ENCODE measurements at regions not wholly inside any gene's neighbourhood (a gene's known extent, or its start where the extent isn't known, plus 50 kb on each side); places are given as distances from the start of the nearest gene placed in this dataset.

- Histone ChIP-seq H3K4me3 (ENCODE audit: low read depth, low read length) (no peak overlapping the region), H3K27me3 (ENCODE audit: insufficient read depth, low read length) (no peaks in the 10 kb centered on the region; the same call in 1 of the 2 replicates), H3K4me1 (ENCODE audit: control insufficient read depth, insufficient read depth, low read length, unreplicated experiment) (no peaks in the 10 kb centered on the region), H3K27ac (ENCODE audit: low read depth, low read length) (no peak overlapping the region), H2AFZ (ENCODE audit: low read length, unreplicated experiment) (no peak overlapping the region), H3K36me3 (ENCODE audit: insufficient read depth, low read length) (no peaks in the 10 kb centered on the region), H3K79me2 (ENCODE audit: control insufficient read depth, insufficient read depth, low read length, unreplicated experiment) (no peaks in the 10 kb centered on the region)
These were observed 124.9 kb upstream of the PIEZO2 start for GRCh38 chr18:11274144-11274794.

- Histone ChIP-seq H3K36me3 (ENCODE audit: insufficient read depth, low read length) (no peaks in the 10 kb centered on the region), H2AFZ (ENCODE audit: low read length, unreplicated experiment) (no peak overlapping the region), H3K27ac (ENCODE audit: low read depth, low read length) (no peak overlapping the region), H3K79me2 (ENCODE audit: control insufficient read depth, insufficient read depth, low read length, unreplicated experiment) (no peaks in the 10 kb centered on the region), H3K4me1 (ENCODE audit: control insufficient read depth, insufficient read depth, low read length, unreplicated experiment) (peaks cover 6% of the 10 kb centered on the region), H3K27me3 (ENCODE audit: insufficient read depth, low read length) (peaks cover 5% of the 10 kb centered on the region), H3K4me3 (ENCODE audit: low read depth, low read length) (no peak overlapping the region)
These were observed 123.1 kb upstream of the PIEZO2 start for GRCh38 chr18:11272516-11272915.

GRCh38 chr18:11271954-11272353 lies 122.6 kb upstream of the PIEZO2 start:
- Histone ChIP-seq H3K4me1 (ENCODE audit: control insufficient read depth, insufficient read depth, low read length, unreplicated experiment) (peaks cover 6% of the 10 kb centered on the region), H3K36me3 (ENCODE audit: insufficient read depth, low read length) (no peaks in the 10 kb centered on the region), H2AFZ (ENCODE audit: low read length, unreplicated experiment) (no peak overlapping the region), H3K27me3 (ENCODE audit: insufficient read depth, low read length) (peaks cover 5% of the 10 kb centered on the region), H3K4me3 (ENCODE audit: low read depth, low read length) (no peak overlapping the region), H3K27ac (ENCODE audit: low read depth, low read length) (no peak overlapping the region), H3K79me2 (ENCODE audit: control insufficient read depth, insufficient read depth, low read length, unreplicated experiment) (no peaks in the 10 kb centered on the region)

- Histone ChIP-seq H3K36me3 (ENCODE audit: insufficient read depth, low read length) (no peaks in the 10 kb centered on the region), H3K27ac (ENCODE audit: low read depth, low read length) (no peak overlapping the region), H3K27me3 (ENCODE audit: insufficient read depth, low read length) (peaks cover 5% of the 10 kb centered on the region), H3K79me2 (ENCODE audit: control insufficient read depth, insufficient read depth, low read length, unreplicated experiment) (no peaks in the 10 kb centered on the region), H3K4me1 (ENCODE audit: control insufficient read depth, insufficient read depth, low read length, unreplicated experiment) (peaks cover 6% of the 10 kb centered on the region), H2AFZ (ENCODE audit: low read length, unreplicated experiment) (peak overlapping the region; percentile 71), H3K4me3 (ENCODE audit: low read depth, low read length) (peak overlapping the region; percentile 60)
These were observed 119.9 kb upstream of the PIEZO2 start for GRCh38 chr18:11269257-11269656.

GRCh38 chr18:11268741-11269233 lies 119.4 kb upstream of the PIEZO2 start:
- H3K27me3 ChIP-seq (ENCODE audit: insufficient read depth, low read length), result peaks cover 5% of the 10 kb centered on the region
- H2AFZ ChIP-seq (ENCODE audit: low read length, unreplicated experiment), result peak overlapping the region; percentile 71
- no peaks in the 10 kb centered on the region for H3K79me2 ChIP-seq (ENCODE audit: control insufficient read depth, insufficient read depth, low read length, unreplicated experiment)
- H3K4me1 ChIP-seq (ENCODE audit: control insufficient read depth, insufficient read depth, low read length, unreplicated experiment), result peaks cover 6% of the 10 kb centered on the region
- no peak overlapping the region for H3K27ac ChIP-seq (ENCODE audit: low read depth, low read length)
- no peaks in the 10 kb centered on the region for H3K36me3 ChIP-seq (ENCODE audit: insufficient read depth, low read length)
- H3K4me3 ChIP-seq (ENCODE audit: low read depth, low read length), result peak overlapping the region; percentile 60

- H2AFZ ChIP-seq (ENCODE audit: low read length, unreplicated experiment), result no peak overlapping the region
- H3K4me1 ChIP-seq (ENCODE audit: control insufficient read depth, insufficient read depth, low read length, unreplicated experiment), result peaks cover 6% of the 10 kb centered on the region
- H3K36me3 ChIP-seq (ENCODE audit: insufficient read depth, low read length), result no peaks in the 10 kb centered on the region
- peaks cover 5% of the 10 kb centered on the region for H3K27me3 ChIP-seq (ENCODE audit: insufficient read depth, low read length)
- no peak overlapping the region for H3K27ac ChIP-seq (ENCODE audit: low read depth, low read length)
- peak overlapping the region; percentile 60; the same call in 1 of the 2 replicates for H3K4me3 ChIP-seq (ENCODE audit: low read depth, low read length)
- no peaks in the 10 kb centered on the region for H3K79me2 ChIP-seq (ENCODE audit: control insufficient read depth, insufficient read depth, low read length, unreplicated experiment)
These were observed 118.8 kb upstream of the PIEZO2 start for GRCh38 chr18:11268153-11268552.

- H3K27me3 ChIP-seq (ENCODE audit: insufficient read depth, low read length), result peaks cover 5% of the 10 kb centered on the region
These were observed 117.6 kb upstream of the PIEZO2 start for GRCh38 chr18:11266781-11267480.

GRCh38 chr18:11261486-11261885 lies 112.1 kb upstream of the PIEZO2 start:
- H2AFZ ChIP-seq (ENCODE audit: low read length, unreplicated experiment), result no peak overlapping the region
- H3K27me3 ChIP-seq (ENCODE audit: insufficient read depth, low read length), result no peaks in the 10 kb centered on the region
- H3K36me3 ChIP-seq (ENCODE audit: insufficient read depth, low read length), result no peaks in the 10 kb centered on the region
- H3K4me3 ChIP-seq (ENCODE audit: low read depth, low read length), result no peak overlapping the region
- H3K4me1 ChIP-seq (ENCODE audit: control insufficient read depth, insufficient read depth, low read length, unreplicated experiment), result peaks cover 3% of the 10 kb centered on the region
- H3K79me2 ChIP-seq (ENCODE audit: control insufficient read depth, insufficient read depth, low read length, unreplicated experiment), result no peaks in the 10 kb centered on the region
- no peak overlapping the region for H3K27ac ChIP-seq (ENCODE audit: low read depth, low read length)

More at GRCh38 chr18:11266781-11267480, 117.6 kb upstream of the PIEZO2 start:
- Histone ChIP-seq H3K36me3 (ENCODE audit: insufficient read depth, low read length) (no peaks in the 10 kb centered on the region), H3K4me1 (ENCODE audit: control insufficient read depth, insufficient read depth, low read length, unreplicated experiment) (peaks cover 6% of the 10 kb centered on the region), H3K27ac (ENCODE audit: low read depth, low read length) (no peak overlapping the region), H3K4me3 (ENCODE audit: low read depth, low read length) (no peak overlapping the region), H2AFZ (ENCODE audit: low read length, unreplicated experiment) (no peak overlapping the region), H3K79me2 (ENCODE audit: control insufficient read depth, insufficient read depth, low read length, unreplicated experiment) (no peaks in the 10 kb centered on the region)

GRCh38 chr18:11260961-11261461 lies 111.6 kb upstream of the PIEZO2 start:
- Histone ChIP-seq H3K27ac (ENCODE audit: low read depth, low read length) (no peak overlapping the region), H2AFZ (ENCODE audit: low read length, unreplicated experiment) (no peak overlapping the region), H3K36me3 (ENCODE audit: insufficient read depth, low read length) (no peaks in the 10 kb centered on the region), H3K79me2 (ENCODE audit: control insufficient read depth, insufficient read depth, low read length, unreplicated experiment) (no peaks in the 10 kb centered on the region), H3K27me3 (ENCODE audit: insufficient read depth, low read length) (no peaks in the 10 kb centered on the region), H3K4me3 (ENCODE audit: low read depth, low read length) (no peak overlapping the region), H3K4me1 (ENCODE audit: control insufficient read depth, insufficient read depth, low read length, unreplicated experiment) (peaks cover 3% of the 10 kb centered on the region)

GRCh38 chr18:11259469-11260150 lies 110.2 kb upstream of the PIEZO2 start:
- no peaks in the 10 kb centered on the region for H3K79me2 ChIP-seq (ENCODE audit: control insufficient read depth, insufficient read depth, low read length, unreplicated experiment)
- H3K36me3 ChIP-seq (ENCODE audit: insufficient read depth, low read length), result no peaks in the 10 kb centered on the region
- H3K4me3 ChIP-seq (ENCODE audit: low read depth, low read length), result peak overlapping the region; percentile 64
- H3K4me1 ChIP-seq (ENCODE audit: control insufficient read depth, insufficient read depth, low read length, unreplicated experiment), result peaks cover 3% of the 10 kb centered on the region
- peak overlapping the region; percentile 96 for H2AFZ ChIP-seq (ENCODE audit: low read length, unreplicated experiment)
- no peaks in the 10 kb centered on the region for H3K27me3 ChIP-seq (ENCODE audit: insufficient read depth, low read length)
- no peak overlapping the region for H3K27ac ChIP-seq (ENCODE audit: low read depth, low read length)
